GM21423 (cell line): ENCODE measurements at regions not wholly inside any gene's neighbourhood (a gene's known extent, or its start where the extent isn't known, plus 50 kb on each side); places are given as distances from the start of the nearest gene placed in this dataset.

Experiments
- ATAC-seq: cut with Tn5 transposase; IDR thresholded peaks from one replicate; pipeline ENCODE4 v1.9.1; 2021; ENCODE audit warnings: mild to moderate bottlenecking, moderate library complexity; ENCODE audit not compliant: unreplicated experiment

DNA sequence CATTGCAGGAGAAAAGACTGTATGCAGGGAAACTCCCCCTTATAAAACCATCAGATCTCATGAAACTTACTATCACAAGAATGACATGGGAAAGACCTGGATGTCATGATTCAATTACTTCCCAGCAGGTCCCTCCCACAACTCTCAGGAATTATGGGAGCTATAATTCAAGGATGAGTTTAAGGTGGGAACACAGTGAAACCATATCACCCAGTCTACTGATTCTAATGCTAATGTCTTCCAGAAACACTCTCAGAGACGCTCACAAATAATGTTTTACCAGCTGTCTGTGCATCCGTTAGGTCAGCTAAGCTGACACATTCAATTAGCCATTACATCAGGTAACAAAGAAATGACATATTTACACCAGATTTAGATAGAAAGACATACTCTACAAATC lies 637.9 kb downstream of the NLGN4Y start:
- ATAC-seq: no peak

DNA sequence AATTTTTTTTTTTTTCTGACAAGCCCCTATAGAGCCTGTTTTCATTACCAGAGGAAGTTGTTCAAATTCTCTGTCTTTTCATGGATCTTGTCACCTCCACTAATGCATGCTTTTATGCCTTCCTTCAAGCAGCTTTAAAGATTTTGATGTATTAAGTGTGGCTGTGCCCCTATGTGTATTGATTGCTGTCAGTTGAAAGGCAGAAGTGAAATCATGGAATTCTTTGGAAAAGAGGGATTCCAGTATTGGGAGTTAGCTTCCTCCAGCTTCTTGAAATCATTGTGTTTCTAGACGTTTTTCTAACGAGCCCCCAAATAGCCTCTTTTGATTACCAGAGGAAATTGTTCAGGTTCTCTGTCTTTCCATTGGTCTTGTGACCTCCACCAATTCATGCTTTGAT lies 655.6 kb downstream of the NLGN4Y start:
- no peak for ATAC-seq

DNA sequence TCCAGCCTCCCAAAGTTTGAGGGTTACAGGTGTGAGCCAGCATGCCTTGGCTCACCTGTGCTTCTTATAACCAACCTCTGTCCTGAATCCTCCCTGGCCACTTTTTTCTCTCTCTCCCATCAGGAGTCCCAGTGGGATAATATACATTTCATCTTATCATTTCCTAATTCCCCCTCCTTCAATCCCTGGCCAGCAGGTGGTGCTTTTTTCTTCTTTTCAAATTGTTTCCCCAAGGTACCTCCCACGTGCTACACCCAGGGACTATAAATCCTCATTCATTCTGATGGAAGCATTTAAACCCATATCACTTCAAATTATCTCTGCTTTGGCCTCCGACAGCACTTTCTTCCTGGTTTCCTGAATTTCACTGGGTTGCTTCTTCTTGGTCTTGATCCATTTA lies 704.7 kb downstream of the NLGN4Y start:
- no peak for ATAC-seq

DNA sequence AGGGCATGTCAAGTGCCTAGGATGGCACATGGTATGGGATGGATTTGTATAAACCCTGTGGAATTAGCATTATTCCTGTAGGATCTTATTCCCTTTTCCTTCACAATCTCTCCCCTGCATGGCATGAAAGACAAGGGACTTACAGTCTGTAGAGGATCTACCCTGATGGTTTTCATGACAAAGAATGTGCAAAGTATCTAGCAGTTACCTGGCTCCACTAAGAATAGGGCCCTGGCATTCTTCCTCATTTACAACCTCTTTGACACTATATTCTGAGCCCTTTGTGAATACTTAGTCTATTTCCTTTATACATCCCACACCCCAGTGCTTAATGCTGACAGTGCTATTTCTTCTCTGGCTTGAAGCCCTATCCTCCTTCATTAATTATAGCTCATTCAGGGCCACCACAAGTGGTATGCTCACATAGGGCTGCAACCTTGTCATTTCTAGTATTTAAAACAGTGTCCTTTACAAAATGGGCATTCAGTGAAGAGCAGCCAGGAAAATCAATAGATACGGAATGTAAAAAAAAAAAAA lies 715.3 kb downstream of the NLGN4Y start:
- ATAC-seq: no peak

DNA sequence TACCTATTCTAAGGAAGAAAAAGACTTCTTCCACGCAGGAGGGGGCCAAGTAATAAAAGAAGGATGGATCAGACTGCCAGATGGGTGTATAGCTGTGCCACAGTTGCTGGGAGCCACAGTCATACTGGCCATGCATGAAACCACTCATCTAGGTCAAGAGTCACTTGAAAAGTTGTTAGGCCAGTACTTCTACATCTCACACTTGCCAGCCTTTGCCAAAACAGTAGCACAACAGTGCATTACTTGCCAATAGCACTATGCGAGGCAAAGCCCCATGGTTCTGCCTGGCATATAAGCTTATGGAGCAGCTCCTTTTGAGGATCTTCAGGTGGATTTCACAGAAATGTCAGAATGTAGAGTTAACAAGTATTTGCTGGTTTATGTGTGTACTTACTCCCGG lies 735.0 kb downstream of the NLGN4Y start:
- ATAC-seq: no peak

DNA sequence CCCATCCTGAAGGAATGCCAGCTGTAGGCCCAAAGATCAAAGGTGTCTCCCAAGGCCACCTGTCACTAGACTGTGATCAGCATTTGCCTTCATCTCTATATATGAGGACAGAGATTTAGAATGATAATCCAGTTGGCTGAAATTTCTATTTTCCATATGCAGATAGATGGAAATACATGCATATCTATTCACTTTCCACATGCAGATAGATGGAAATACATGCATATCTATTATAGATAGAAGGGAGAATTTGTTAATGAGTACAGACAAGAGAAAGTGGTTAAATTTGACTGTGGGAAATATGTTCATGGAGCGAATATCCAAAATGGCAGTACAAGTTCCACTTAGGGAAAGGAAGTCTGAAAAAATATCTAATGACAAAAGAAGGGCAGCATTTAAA lies 762.2 kb downstream of the NLGN4Y start:
- no peak for ATAC-seq

DNA sequence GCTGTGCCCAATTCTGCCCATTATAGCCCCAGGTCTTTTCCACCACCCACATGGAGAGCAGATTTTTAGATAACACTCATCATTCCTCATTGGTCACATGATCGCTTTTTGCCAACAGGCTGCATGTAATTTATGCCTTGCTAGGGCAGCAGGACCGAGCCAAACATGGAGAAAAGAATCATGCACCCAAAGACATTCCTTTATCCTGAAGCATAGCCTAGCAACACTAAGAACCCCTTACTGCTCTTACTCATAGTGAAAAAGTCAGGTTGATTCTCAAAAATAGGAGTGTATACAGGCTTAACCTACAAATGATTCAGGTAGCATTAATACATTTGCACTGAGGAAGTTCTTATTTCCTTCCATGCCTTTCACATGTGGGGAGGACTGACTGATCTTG lies 765.5 kb downstream of the NLGN4Y start:
- ATAC-seq: no peak

DNA sequence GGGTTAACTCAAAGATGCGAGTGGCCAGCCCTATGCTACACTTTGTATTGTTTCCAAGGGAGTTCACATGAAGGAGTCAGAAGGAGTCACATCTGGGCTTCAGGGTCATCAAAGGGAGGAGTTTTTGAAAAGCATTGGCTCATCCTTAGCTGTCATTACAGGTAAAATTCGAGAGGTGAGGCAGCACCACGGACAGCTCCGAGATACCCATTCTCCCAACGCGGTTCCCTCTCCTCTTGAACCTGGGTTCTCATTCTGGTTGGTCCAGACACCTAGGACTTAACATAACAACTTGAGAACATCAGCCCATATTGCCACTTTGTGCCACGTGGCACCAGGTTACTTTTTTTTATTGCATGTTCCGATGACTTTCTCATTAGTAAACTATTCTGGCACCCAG lies 768.6 kb downstream of the NLGN4Y start:
- no peak for ATAC-seq

DNA sequence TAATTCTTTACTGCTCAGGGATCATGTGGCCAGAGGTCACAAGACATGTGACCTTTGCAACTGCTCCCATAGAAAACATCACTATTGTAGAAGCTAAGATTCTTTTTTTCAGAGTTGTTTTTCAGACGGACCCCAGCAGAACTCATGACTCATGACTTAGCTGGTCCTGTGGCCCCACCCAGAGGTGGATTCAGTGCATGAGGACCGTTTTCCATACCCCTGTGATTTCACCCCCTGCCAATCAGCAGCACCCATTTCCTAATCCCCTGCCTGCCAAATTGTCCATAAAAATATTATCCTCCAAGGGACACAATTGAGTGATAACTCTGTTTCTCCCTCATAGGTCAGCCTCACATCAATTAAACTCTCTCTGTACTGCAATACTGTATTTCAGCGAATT lies 777.5 kb downstream of the NLGN4Y start:
- ATAC-seq: no peak

DNA sequence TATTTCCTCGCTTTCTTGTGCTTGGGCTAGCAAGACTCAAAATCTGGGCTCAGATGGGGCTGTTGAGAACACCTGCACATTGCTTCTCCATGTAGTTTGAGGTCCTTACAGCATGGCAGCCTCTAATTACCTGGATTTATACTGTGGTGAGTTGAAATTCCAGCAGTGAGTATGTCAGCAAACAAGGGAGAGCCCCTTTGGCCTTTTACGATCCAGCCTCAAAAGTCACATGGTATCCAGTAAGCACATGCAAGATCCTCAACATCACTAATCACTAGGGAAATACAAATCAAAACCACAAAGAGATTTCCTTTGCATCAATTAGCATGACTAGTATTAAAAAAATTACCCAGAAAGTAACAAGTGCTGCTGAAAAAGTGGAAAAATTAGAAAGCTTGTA lies 787.8 kb downstream of the NLGN4Y start:
- no peak for ATAC-seq

DNA sequence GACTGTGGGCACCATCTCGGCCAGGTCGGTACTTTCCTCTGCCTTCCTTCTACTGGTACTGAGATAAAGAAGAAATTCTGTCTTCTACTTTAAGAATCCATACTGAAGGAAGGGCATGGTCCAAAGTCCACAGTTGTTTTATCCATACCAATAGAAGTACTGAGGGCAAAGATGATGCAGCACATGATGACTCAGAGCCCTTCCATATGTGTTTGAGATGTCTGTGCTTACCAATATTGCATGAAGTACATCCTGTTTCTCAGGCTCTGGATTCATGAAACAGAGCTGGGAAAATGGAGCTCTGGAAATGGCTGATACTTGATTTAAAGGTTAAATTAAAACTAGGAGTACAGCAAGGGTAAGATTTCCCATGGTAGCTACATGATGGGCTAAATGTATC lies 799.9 kb downstream of the NLGN4Y start:
- no peak for ATAC-seq

DNA sequence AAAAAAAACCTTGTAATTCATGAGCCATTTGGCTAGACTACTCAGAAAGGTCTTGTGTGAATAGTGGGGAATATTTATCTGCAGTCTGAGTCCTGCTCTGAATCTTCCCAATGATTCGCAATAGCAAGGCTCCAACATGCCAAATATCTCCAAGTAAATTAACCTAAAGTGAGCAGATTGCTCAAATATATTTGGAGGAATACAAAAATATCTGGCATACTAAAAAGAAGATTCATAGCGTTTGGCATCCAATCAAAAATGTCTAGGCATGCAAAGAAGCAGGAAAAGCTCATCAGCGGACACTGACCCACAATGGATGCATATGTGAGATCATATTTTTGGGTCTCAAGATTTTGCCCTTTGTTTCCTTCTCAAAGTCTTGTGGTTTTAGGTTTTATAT lies 800.9 kb downstream of the NLGN4Y start:
- ATAC-seq: no peak

DNA sequence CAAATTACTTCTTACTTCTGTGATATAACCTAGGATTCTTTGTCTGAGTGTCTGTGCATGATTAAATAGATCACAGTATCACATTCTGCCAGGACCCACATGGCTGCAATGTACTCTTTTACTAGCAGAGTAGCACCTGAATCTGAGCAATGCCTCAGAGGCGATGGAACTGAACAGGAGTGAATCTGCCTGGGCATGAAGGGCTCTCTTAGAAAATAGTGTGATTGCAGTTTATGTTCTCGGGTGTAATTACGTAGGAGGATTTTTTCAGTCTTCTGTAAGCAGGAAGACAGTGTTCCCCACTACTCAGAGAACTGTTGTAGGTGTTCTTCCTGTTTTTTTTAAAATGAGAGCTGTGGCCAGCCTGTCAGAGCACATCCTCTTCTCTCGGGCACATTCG lies 802.3 kb downstream of the NLGN4Y start:
- no peak for ATAC-seq

DNA sequence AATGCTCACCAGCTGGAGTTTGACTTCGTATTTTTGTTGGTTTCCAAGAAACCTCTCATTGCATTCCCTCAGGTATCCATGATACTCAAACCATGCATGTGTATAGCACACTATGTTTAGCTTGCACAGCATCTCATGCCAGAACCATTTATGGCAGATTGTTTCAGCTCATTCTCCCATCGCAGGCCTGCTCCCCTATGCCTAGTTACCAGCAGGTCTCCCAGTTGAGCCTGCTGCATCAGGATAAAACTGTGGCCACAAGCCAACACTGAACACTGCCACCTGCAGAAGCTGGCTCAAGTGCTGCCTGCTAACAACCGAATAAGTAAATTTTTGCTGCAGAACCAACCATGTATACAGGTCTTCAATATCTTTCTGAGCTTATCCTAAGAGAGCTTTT lies 804.5 kb downstream of the NLGN4Y start:
- ATAC-seq: no peak

DNA sequence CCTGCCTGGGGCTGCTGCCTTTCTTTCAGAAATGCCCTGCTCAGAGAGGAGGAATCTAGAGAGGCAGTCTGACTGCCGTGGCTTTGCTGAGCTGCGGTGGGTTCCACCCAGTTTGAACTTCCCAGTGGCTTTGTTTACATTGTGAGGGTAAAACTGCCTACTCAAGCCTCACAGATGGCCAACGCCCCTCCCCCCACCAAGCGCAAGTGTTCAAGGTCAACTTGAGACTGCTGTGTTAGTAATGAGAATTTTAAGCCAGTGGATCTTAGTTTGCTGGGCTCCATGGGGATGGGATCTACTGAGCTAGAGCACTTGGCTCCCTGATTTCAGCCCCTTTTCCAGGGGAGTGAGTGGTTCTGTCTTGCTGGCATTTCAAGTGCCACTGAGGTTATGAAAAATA lies 819.2 kb downstream of the NLGN4Y start:
- no peak for ATAC-seq

DNA sequence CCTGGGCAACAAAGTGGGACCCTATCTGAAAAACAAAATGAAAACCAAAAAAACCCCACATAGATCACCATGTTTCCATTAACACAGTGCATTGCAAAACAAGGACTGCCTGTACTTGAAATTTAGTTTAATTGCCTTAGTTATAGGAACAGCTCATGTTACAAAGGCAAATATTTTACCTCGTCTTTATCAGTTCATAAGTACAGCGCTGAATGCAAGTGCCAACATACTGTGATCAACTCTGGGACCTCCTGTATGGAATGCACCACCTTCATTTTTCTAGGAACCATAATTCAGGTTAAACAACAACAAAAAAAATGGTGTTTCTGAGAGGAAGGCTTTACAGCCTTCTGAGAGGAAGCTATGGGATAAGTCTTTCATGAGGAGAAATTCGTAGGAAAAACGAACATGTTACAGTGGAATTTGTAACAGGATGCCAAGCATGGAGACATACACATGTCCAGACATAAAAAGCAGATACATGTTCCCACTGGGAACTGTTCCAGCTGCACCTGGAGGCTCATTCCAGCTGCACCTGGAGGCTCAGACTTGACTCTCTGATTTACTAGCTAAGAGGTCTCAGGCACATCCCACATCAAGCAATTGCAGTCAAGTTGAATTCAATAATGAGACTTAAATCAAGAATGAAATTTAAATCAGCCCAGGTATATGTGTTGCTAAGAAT lies 821.3 kb downstream of the NLGN4Y start:
- ATAC-seq: no peak

DNA sequence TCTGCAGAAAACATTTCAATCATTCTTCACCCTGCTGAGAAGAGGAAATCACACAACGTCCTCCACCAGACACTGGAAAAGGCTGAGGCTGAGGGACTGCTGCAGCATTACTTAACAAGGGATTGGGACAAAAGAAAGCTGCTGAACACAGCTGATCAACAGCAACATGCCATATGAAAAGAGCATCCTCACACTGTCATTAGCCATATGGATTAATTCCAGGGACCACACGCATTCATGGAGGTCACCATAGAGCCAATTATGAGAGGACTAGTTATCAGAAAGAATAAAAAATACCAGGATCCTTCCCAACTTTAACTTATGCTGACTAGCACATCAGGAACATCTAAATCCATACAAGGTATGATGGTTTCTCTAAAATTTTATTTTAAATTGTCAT lies 825.0 kb downstream of the NLGN4Y start:
- no peak for ATAC-seq

DNA sequence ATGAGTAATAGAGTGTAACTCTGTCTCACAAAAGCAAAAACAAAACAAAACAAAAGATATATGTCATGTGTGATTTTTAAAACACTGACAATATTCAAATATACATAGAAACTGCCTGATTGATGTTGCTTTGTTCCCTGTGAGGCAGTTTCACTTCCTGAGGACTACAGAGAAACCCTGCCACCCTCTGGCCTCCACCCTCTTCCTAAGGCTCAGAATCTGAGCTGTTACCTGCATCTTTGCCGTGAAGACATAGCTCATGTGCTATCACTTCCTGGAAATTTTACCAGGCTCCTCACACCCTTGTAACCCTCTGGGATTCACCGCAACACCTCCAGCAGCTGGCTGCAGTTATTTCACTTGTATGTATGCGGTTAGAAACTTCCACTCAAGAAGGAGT lies 831.0 kb downstream of the NLGN4Y start:
- no peak for ATAC-seq

DNA sequence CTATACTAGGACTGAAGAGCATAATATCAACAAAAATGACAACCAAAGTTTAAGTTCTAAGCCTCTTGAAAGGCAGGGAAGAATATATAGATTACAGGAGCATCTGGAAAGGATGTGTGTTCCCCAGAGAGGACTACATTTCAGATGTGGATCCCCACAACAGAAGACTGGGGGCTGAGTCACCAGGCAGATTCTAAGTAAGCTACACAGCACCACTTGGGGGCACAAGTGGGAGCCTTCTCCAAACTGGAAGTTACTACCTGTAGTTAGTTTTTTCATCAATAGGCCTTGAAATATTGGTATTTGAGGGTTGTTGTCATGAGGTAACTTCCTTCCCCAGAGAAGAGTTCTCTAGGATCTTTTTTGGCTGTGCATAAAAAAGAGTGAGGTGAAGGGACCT lies 836.1 kb downstream of the NLGN4Y start:
- no peak for ATAC-seq

DNA sequence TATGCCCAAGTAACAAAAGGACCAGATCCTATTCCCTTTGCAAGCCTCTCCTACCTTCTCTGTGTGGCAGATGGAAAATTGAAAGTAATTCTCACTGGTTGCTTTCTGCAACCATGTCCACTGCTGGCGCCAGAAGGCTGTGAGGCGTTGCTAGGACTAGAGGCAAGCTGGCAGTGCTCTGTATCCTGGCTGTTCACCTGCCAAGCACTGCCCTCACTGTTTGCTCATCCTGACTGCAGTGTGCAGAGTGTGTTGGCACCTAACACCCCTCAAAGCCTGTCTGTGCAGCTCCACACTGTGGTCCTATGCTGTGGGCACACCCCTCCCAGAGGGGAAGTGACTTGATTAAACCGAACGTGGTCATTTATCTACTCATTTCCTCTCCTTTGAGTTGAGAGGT lies 840.7 kb downstream of the NLGN4Y start:
- ATAC-seq: no peak

DNA sequence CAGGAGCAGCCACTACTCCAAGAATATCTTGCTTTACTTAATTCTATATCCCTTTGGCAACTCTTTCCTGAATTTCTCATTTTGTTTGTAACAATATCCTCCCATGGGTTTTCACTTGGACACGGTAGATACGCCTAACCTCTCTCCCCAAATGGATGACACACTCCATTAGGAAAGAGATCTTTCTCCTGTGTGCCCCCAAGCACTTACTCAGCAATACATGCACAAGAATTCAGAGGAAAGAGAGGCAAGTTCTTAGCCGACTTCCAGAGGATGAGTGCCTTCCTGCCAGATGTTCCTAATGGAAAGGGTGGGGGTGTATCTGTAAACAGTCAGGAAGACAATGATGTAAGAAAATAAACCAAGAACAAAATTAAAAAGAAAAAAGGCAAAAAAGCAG lies 844.5 kb downstream of the NLGN4Y start:
- no peak for ATAC-seq

DNA sequence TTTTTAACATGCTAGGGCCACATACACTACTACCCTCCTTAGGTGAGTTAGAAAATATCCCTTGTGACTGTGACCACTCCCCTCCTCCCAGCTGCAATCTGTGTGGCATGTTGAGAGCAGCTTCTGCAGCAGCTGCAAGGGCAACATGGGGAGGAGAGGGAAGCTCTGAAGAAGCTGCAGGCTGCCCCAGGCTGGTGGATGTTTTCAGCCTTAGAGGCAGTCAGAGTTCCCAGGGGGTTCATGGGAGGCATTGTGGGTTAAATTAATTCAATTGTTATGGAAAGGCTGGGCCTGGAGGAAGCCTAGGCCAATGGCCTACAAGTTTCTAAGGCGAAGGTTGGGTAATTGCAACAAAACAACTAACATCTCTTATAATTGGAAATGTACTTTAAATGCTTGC lies 860.8 kb downstream of the NLGN4Y start:
- no peak for ATAC-seq

DNA sequence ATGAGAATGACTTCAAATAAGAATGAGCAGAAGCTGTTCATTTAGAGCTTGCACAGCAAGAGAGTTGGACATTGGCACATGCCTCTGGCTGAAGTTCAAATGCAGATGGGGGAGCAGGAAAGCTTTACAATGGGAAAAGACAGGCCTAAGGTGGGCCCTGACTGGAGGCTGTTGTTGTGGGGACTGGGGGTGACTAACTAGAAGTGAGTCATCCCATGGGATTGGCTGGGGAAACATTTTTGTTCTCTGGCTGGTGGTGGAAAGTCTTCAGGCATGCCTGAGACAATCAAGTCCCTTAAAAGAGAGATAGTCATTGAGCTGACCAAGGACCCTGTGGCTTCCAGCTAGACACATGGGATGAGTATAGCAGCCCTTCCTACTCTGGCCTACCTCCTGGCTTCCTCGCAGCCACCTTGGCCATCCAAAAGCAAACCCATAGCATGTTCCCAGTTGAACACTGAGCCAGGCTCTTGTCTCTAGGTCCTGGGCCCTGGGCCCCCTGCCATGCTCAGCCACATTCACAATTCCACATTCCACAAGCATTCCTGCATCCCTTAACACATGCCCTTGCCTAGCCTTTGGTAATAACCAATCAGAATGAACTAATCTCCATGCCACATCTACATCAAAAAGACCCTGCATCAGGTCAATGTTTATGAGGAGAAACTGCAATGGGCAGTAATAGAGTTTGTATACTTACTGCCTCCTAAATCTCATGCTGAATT lies 873.4 kb downstream of the NLGN4Y start:
- ATAC-seq: no peak
